CD4-positive, CD25-positive, alpha-beta regulatory T cell (primary cell): ENCODE measurements at regions not wholly inside any gene's neighbourhood (a gene's known extent, or its start where the extent isn't known, plus 50 kb on each side); places are given as distances from the start of the nearest gene placed in this dataset.
"Not testable (repeated sequence)": the region's sequence is repeated elsewhere in the genome, so short reads cannot be mapped to it uniquely, and the experiment has no call there.

ENCODE experiments used
- ATAC-seq, 2 donors: fragments of 150-1000 bp; cut with Tn5 transposase; one replicate each; pipeline ENCODE4 v1.10.0; 2021; ENCODE audit warnings: low read depth in 2 of 2, moderate number of reproducible peaks in 2 of 2, moderate library complexity in 1 of 2
- DNase-seq, 3 donors: peaks; one replicate each; pipeline versions ENCODE4 v3.0.0 to v3.0.0-alpha.2; 2012 to 2022; ENCODE audit warnings: mixed read lengths in 1 of 3
- H3K27ac ChIP-seq: one replicate; pipeline ENCODE4 v1.7.0; 2013; ENCODE audit warnings: mild to moderate bottlenecking, low read length; ENCODE audit not compliant: insufficient read depth, poor library complexity, severe bottlenecking
- H3K27me3 ChIP-seq: one replicate; pipeline ENCODE4 v1.7.0; 2013; ENCODE audit warnings: low read length; ENCODE audit not compliant: control insufficient read depth, insufficient read depth
- H3K36me3 ChIP-seq: one replicate; pipeline ENCODE4 v1.7.0; 2013; ENCODE audit warnings: mild to moderate bottlenecking, low read length, moderate library complexity; ENCODE audit not compliant: control insufficient read depth, insufficient read depth
- H3K4me1 ChIP-seq: 2 replicates; pipeline ENCODE4 v1.7.0; 2013; ENCODE audit warnings: mild to moderate bottlenecking, low read length; ENCODE audit not compliant: insufficient read depth, control insufficient read depth, poor library complexity, severe bottlenecking
- H3K4me3 ChIP-seq: one replicate; pipeline ENCODE4 v1.7.0; 2013; ENCODE audit warnings: low read depth, mild to moderate bottlenecking, low read length, moderate library complexity
- H3K9me3 ChIP-seq, 2 experiments: 1 replicate in 1 of 2; 2 replicates in 1 of 2; pipeline ENCODE4 v1.7.0; 2013; ENCODE audit warnings: low read length in 2 of 2, mild to moderate bottlenecking in 1 of 2, moderate library complexity in 1 of 2; ENCODE audit not compliant: control insufficient read depth in 2 of 2
- H3K27ac Mint-ChIP-seq, 3 donors: one replicate each; pipeline ENCODE4 v1.8.0; 2020 to 2022; ENCODE audit warnings: mild to moderate bottlenecking in 3 of 3, mixed read lengths in 3 of 3, moderate library complexity in 2 of 3
- H3K27me3 Mint-ChIP-seq: one replicate; pipeline ENCODE4 v1.8.0; 2022; ENCODE audit warnings: mild to moderate bottlenecking, mixed read lengths
- H3K36me3 Mint-ChIP-seq: one replicate; pipeline ENCODE4 v1.8.0; 2020; ENCODE audit warnings: mixed read lengths
- H3K4me1 Mint-ChIP-seq, 4 donors: one replicate each; pipeline ENCODE4 v1.8.0; 2020 to 2022; ENCODE audit warnings: mixed read lengths in 4 of 4, mild to moderate bottlenecking in 1 of 4
- H3K4me3 Mint-ChIP-seq, 4 donors: one replicate each; pipeline ENCODE4 v1.8.0; 2020 to 2022; ENCODE audit warnings: mild to moderate bottlenecking in 4 of 4, mixed read lengths in 4 of 4, moderate library complexity in 3 of 4
- H3K9me3 Mint-ChIP-seq, 7 donors: one replicate each; pipeline ENCODE4 v1.8.0; 2020 to 2022; ENCODE audit warnings: mixed read lengths in 7 of 7, mild to moderate bottlenecking in 3 of 7, moderate library complexity in 2 of 7

- not testable (repeated sequence) for ATAC-seq
These were observed 93.1 kb downstream of the POTEH start for GRCh38 chr22:15782933-15783332.

GRCh38 chr22:15784383-15785085 is 94.7 kb downstream of the POTEH start:
- H3K27ac ChIP-seq, H3K36me3 ChIP-seq, H3K4me1 Mint-ChIP-seq, H3K36me3 Mint-ChIP-seq, H3K27ac Mint-ChIP-seq, DNase-seq, H3K4me3 Mint-ChIP-seq, H3K9me3 ChIP-seq, H3K9me3 Mint-ChIP-seq, H3K4me1 ChIP-seq, H3K27me3 ChIP-seq, H3K27me3 Mint-ChIP-seq, H3K4me3 ChIP-seq: not testable (repeated sequence)
- peak in 1 of 2 donors; percentile 31 for ATAC-seq

More at GRCh38 chr22:15782933-15783332, 93.1 kb downstream of the POTEH start:
- not testable (repeated sequence) for H3K27ac ChIP-seq, H3K9me3 Mint-ChIP-seq, H3K4me1 ChIP-seq, H3K4me3 ChIP-seq, H3K36me3 Mint-ChIP-seq, H3K27ac Mint-ChIP-seq, H3K9me3 ChIP-seq, H3K27me3 ChIP-seq, DNase-seq, H3K27me3 Mint-ChIP-seq, H3K4me3 Mint-ChIP-seq, H3K36me3 ChIP-seq, H3K4me1 Mint-ChIP-seq

GRCh38 chr22:15786942-15787733 is 97.3 kb downstream of the POTEH start:
- not testable (repeated sequence) for H3K27ac ChIP-seq, H3K4me1 Mint-ChIP-seq, H3K4me3 ChIP-seq, ATAC-seq, H3K9me3 Mint-ChIP-seq, DNase-seq, H3K27me3 ChIP-seq, H3K27me3 Mint-ChIP-seq, H3K27ac Mint-ChIP-seq, H3K36me3 Mint-ChIP-seq, H3K9me3 ChIP-seq, H3K36me3 ChIP-seq, H3K4me3 Mint-ChIP-seq, H3K4me1 ChIP-seq

- H3K27ac ChIP-seq, H3K4me1 ChIP-seq, H3K27me3 Mint-ChIP-seq, H3K9me3 ChIP-seq, H3K27me3 ChIP-seq, H3K4me1 Mint-ChIP-seq, H3K4me3 Mint-ChIP-seq, H3K4me3 ChIP-seq, H3K36me3 Mint-ChIP-seq, H3K36me3 ChIP-seq, DNase-seq, H3K27ac Mint-ChIP-seq, ATAC-seq, H3K9me3 Mint-ChIP-seq: not testable (repeated sequence)
These were observed 101.7 kb downstream of the POTEH start for GRCh38 chr22:15791557-15791956.

- H3K4me1 ChIP-seq, H3K27ac Mint-ChIP-seq, H3K27me3 Mint-ChIP-seq, H3K4me1 Mint-ChIP-seq, H3K9me3 Mint-ChIP-seq, H3K27me3 ChIP-seq, ATAC-seq, H3K4me3 ChIP-seq, H3K27ac ChIP-seq, H3K36me3 ChIP-seq, H3K9me3 ChIP-seq, H3K36me3 Mint-ChIP-seq, H3K4me3 Mint-ChIP-seq, DNase-seq: not testable (repeated sequence)
These were observed 110.1 kb downstream of the POTEH start for GRCh38 chr22:15799935-15800334.

- not testable (repeated sequence) for H3K4me1 ChIP-seq, ATAC-seq, H3K4me3 ChIP-seq, H3K27me3 ChIP-seq, H3K9me3 Mint-ChIP-seq, H3K4me1 Mint-ChIP-seq, DNase-seq, H3K36me3 Mint-ChIP-seq, H3K9me3 ChIP-seq, H3K27me3 Mint-ChIP-seq, H3K27ac ChIP-seq, H3K36me3 ChIP-seq, H3K4me3 Mint-ChIP-seq, H3K27ac Mint-ChIP-seq
These were observed 121.3 kb downstream of the POTEH start for GRCh38 chr22:15811141-15811540.

DNA sequence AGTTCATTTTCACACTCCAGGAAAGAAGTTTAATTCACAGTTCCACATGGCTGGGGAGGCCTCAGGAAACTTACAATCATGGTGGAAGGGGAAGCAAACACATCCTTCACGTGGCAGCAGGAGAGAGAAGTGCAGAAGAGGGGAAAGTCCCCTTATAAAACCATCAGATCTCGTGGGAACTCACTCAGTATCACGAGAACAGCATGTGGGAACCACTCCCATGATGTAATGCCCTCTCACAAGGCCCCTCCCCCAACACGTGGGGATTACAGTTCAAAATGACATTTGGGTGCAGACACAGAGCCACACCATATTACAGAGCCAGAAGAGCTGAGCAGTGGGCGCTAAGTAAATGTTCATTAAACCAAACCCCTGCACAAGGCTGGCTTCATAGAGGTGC is 126.0 kb downstream of the POTEH start:
- H3K36me3 ChIP-seq, H3K4me3 Mint-ChIP-seq, H3K27ac Mint-ChIP-seq, H3K27ac ChIP-seq, H3K27me3 Mint-ChIP-seq, H3K4me1 Mint-ChIP-seq, H3K36me3 Mint-ChIP-seq, H3K4me1 ChIP-seq, DNase-seq, H3K9me3 ChIP-seq, H3K27me3 ChIP-seq, H3K4me3 ChIP-seq, H3K9me3 Mint-ChIP-seq, ATAC-seq: not testable (repeated sequence)

DNA sequence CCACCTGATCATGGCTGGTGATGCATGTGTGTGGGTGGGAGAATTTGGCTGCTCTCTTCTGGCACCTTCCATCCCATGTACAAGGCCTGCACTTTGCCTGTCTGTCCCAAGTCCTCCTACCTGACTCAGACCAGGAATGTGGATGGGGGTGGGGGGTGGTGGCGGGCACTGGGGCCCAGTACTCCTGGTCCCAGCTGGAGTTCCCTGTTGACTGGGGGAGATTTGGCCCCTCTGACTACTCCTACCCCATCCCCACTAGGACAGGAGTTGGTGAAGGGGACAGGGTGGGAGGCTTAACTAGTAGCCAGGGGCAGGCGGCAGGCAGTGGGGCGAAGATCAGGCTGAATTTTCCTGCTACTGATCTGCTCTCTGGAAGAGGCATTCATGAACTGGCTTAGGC is 126.6 kb downstream of the POTEH start:
- H3K27ac Mint-ChIP-seq, H3K4me1 Mint-ChIP-seq, H3K9me3 ChIP-seq, H3K36me3 ChIP-seq, H3K36me3 Mint-ChIP-seq, H3K27me3 Mint-ChIP-seq, H3K27me3 ChIP-seq, H3K9me3 Mint-ChIP-seq, H3K27ac ChIP-seq, DNase-seq, H3K4me1 ChIP-seq, ATAC-seq, H3K4me3 Mint-ChIP-seq, H3K4me3 ChIP-seq: not testable (repeated sequence)
